Hematopoietic multipotent progenitor cell treated with erythropoietin and hydrocortisone succinate and interleukin-3 and kit ligand, for 8 days (in vitro differentiated cells): ENCODE measurements at regions not wholly inside any gene's neighbourhood (a gene's known extent, or its start where the extent isn't known, plus 50 kb on each side); places are given as distances from the start of the nearest gene placed in this dataset.

Source experiments
- DNase-seq: peaks from one replicate; pipeline ENCODE4 v3.0.0-alpha.2; 2015

DNA sequence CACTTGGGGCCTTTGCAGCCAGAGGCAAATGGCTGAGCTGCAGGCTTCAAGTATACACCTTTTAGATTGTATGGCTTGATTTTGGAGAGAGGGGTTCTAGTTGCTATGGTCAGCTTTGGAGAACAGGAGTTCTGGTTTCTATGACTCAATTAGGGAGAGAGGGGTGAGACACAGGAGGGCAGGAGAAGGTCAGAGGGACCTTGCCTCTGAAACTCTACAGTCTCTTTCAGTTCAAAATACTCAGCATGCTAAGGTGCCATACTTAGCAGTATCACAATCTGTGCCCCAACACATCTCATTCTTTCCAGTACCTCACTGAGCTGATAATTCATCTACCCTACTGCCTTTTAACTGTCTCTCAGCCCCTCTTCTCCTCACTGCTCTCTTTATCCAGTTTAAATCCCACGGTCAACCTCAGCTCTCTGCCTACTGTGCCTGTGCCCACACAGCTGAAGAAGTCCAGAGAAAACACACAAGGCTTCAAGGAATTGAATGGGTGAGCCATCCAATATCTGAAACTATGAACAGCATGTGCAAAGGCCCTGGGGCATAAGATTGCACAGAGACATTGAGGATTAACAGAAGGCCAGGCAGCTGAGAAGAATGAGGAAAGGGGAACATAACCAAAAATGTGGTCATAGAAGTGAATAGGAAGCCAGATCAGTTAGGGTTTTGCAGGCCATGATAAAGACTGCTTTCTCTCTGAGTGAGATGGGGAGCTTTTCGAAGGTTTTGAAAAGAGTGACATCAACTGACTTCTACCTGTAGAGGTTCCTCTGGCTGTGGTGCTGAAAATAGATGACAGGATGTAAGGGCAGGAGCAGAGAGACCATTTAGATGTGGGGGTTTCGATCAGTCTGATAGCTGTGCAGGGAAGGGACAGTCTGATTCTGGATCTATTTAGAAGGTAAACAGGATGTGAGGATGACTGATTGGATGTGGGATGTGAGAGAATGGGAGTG is 54.5 kb upstream of the C3orf80 start:
- DNase-seq = no peak

DNA sequence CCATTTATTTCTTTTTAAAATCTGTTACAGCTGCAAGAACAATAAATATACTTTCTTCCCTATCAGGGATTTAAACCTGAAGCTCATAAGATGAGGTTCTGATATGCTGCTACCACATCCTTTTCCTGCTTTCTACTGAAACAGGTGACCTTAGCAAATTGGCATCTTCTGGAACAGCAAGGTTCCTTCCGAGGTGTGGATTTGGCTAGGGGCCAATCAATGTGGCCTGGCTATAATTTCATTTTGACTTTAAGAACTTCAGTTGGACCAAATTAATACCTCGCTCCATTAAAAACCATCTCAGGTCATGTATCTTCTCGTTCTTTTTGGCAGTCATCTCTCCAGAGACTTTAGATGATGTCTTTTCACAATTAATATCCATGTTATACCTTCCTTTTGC is 53.4 kb upstream of the C3orf80 start:
- no peak for DNase-seq

DNA sequence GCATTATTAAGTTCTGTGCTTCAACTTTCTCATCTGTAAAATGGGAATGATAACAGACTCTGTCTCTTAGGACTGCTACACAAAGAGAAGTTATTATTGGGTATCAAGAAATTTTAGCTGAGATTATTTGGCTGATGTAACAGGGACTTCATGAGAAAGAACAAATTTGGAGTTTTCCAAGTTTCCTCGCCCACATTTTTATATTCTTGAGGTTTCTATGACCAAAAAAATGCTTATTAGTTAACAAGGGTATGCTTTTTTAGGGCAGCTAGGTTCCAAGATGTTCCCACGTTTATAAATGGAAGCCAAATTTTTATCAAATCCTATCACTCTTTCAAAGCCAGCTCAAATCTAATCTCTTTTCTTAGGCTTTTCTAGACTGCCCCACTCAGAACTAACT is 50.6 kb upstream of the C3orf80 start:
- no peak for DNase-seq
